ENCODE measurements at regions not wholly inside any gene's neighbourhood (a gene's known extent, or its start where the extent isn't known, plus 50 kb on each side); places are given as distances from the start of the nearest gene placed in this dataset.

- no peaks in the 10 kb centered on the region for H3K27me3 Mint-ChIP-seq (ENCODE audit: low read depth)
- no peak overlapping the region for H3K4me3 Mint-ChIP-seq
- peaks cover 2% of the 10 kb centered on the region for H3K9me3 Mint-ChIP-seq
- no peaks in the 10 kb centered on the region for H3K4me1 Mint-ChIP-seq
- DNase-seq (ENCODE audit: low read depth, low spot score): no peak
- TF ChIP-seq, protein P1, sequence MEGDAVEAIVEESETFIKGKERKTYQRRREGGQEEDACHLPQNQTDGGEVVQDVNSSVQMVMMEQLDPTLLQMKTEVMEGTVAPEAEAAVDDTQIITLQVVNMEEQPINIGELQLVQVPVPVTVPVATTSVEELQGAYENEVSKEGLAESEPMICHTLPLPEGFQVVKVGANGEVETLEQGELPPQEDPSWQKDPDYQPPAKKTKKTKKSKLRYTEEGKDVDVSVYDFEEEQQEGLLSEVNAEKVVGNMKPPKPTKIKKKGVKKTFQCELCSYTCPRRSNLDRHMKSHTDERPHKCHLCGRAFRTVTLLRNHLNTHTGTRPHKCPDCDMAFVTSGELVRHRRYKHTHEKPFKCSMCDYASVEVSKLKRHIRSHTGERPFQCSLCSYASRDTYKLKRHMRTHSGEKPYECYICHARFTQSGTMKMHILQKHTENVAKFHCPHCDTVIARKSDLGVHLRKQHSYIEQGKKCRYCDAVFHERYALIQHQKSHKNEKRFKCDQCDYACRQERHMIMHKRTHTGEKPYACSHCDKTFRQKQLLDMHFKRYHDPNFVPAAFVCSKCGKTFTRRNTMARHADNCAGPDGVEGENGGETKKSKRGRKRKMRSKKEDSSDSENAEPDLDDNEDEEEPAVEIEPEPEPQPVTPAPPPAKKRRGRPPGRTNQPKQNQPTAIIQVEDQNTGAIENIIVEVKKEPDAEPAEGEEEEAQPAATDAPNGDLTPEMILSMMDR (conservative IDR thresholded peaks at IDR 0.05): no peak
- no peaks in the 10 kb centered on the region for H3K36me3 Mint-ChIP-seq (ENCODE audit: low read depth)
- H3K27ac Mint-ChIP-seq (ENCODE audit: unreplicated experiment): no peak overlapping the region
These were observed 500.9 kb downstream of the ARL4A start for GRCh38 chr7:13188236-13188805.

- no peaks in the 10 kb centered on the region for H3K27me3 Mint-ChIP-seq (ENCODE audit: low read depth)
- peaks cover 2% of the 10 kb centered on the region for H3K9me3 Mint-ChIP-seq
- no peak for DNase-seq (ENCODE audit: low read depth, low spot score)
- TF ChIP-seq, protein P1 (conservative IDR thresholded peaks at IDR 0.05): no peak
- no peak overlapping the region for H3K4me3 Mint-ChIP-seq
- no peak overlapping the region for H3K27ac Mint-ChIP-seq (ENCODE audit: unreplicated experiment)
- H3K4me1 Mint-ChIP-seq: no peaks in the 10 kb centered on the region
- H3K36me3 Mint-ChIP-seq (ENCODE audit: low read depth): no peaks in the 10 kb centered on the region
These were observed 501.5 kb downstream of the ARL4A start for GRCh38 chr7:13188922-13189321.

DNA sequence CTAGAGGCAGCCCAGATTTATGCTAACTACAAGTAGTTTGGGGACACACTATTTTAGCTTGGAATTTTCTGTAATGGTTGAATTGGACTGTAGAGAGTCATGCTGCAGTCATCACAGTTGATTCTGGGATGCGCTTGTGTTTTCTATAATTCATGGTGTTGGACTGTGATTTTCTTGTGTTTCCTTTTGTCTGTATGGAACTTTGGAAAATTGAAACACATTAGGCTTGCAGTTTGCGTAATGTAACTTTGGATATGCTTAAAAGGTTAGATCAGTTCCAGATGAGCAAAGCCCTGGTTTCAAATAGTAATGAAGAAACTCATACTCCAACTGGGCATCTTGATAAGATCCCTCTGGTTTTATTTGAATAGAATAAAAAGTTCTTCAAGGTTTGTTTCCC lies 502.2 kb downstream of the ARL4A start:
- TF ChIP-seq, protein P1 (conservative IDR thresholded peaks at IDR 0.05): no peak
- Mint-ChIP-seq H3K36me3 (ENCODE audit: low read depth) (no peaks in the 10 kb centered on the region), H3K9me3 (peaks cover 6% of the 10 kb centered on the region)

GRCh38 chr7:13197501-13197900 lies 510.1 kb downstream of the ARL4A start:
- Mint-ChIP-seq H3K4me1 (peaks cover 13% of the 10 kb centered on the region), H3K27me3 (ENCODE audit: low read depth) (no peaks in the 10 kb centered on the region)

More for the DNA sequence above, 502.2 kb downstream of the ARL4A start:
- H3K27ac Mint-ChIP-seq (ENCODE audit: unreplicated experiment): no peak overlapping the region
- H3K4me3 Mint-ChIP-seq: no peak overlapping the region
- DNase-seq (ENCODE audit: low read depth, low spot score): no peak
- no peaks in the 10 kb centered on the region for H3K4me1 Mint-ChIP-seq
- no peaks in the 10 kb centered on the region for H3K27me3 Mint-ChIP-seq (ENCODE audit: low read depth)

DNA sequence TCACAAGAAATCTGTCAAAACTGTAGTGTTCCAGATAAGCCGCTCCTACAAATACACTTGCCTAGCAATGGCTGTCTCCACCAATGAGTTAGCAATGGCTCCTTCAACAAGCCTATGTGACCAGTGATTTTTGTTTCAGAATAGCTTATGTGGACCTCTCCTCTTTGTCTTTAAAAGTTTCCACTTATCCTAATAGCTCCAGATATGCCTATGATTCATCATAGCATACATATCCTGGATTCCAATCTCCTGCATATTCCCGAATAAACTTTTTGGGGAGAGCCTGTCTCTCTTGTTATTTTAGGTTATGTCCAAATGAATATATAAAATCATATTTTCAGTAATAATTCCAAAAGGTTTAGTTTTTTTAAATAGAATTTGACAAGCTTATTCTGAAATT lies 510.6 kb downstream of the ARL4A start:
- no peak for DNase-seq (ENCODE audit: low read depth, low spot score)
- H3K27ac Mint-ChIP-seq (ENCODE audit: unreplicated experiment): no peak overlapping the region
- peaks cover 13% of the 10 kb centered on the region for H3K4me1 Mint-ChIP-seq
- no peak overlapping the region for H3K4me3 Mint-ChIP-seq
- TF ChIP-seq, protein P1 (conservative IDR thresholded peaks at IDR 0.05): no peak
- no peaks in the 10 kb centered on the region for H3K36me3 Mint-ChIP-seq (ENCODE audit: low read depth)
- H3K9me3 Mint-ChIP-seq: peaks cover 6% of the 10 kb centered on the region
- no peaks in the 10 kb centered on the region for H3K27me3 Mint-ChIP-seq (ENCODE audit: low read depth)

More at GRCh38 chr7:13197501-13197900, 510.1 kb downstream of the ARL4A start:
- TF ChIP-seq, protein P1 (conservative IDR thresholded peaks at IDR 0.05): no peak
- no peaks in the 10 kb centered on the region for H3K36me3 Mint-ChIP-seq (ENCODE audit: low read depth)
- peaks cover 6% of the 10 kb centered on the region for H3K9me3 Mint-ChIP-seq
- H3K4me3 Mint-ChIP-seq: no peak overlapping the region
- DNase-seq (ENCODE audit: low read depth, low spot score): no peak
- H3K27ac Mint-ChIP-seq (ENCODE audit: unreplicated experiment): no peak overlapping the region
